ENCODE measurements at regions not wholly inside any gene's neighbourhood (a gene's known extent, or its start where the extent isn't known, plus 50 kb on each side); places are given as distances from the start of the nearest gene placed in this dataset.

GRCh38 chr3:87626546-87626945 is 350.2 kb upstream of the POU1F1 start:
- no peak overlapping the region for H2AFZ ChIP-seq (ENCODE audit: low read length)

More at GRCh38 chr3:87626546-87626945, 350.2 kb upstream of the POU1F1 start:
- Histone ChIP-seq H2BK15ac (ENCODE audit: low read depth, low read length) (no peak overlapping the region), H3K18ac (ENCODE audit: insufficient read length, low read depth, low read length) (no peak overlapping the region), H3K56ac (ENCODE audit: insufficient read length, low read depth, low read length) (no peak overlapping the region), H3K23me2 (ENCODE audit: insufficient read length, low read depth, low read length, poor library complexity, severe bottlenecking) (no peaks in the 10 kb centered on the region), H3K27ac (ENCODE audit: insufficient read length, low read depth, low read length) (no peak overlapping the region), H3K4ac (ENCODE audit: low read depth, low read length) (no peak overlapping the region), H3K9ac (ENCODE audit: extremely low read depth, insufficient read length, low read length) (no peak overlapping the region), H2BK120ac (ENCODE audit: low read depth, low read length, poor library complexity, severe bottlenecking) (no peak overlapping the region), H4K8ac (replicated peaks; ENCODE audit: insufficient read length, low read depth, low read length) (no peak overlapping the region), H3K27me3 (ENCODE audit: insufficient read depth, low read length) (no peaks in the 10 kb centered on the region), H3K23ac (ENCODE audit: insufficient read length, low read depth, low read length) (no peak overlapping the region), H3K9me3 (ENCODE audit: control insufficient read depth, low read depth, low read length) (no peaks in the 10 kb centered on the region), H3K79me1 (ENCODE audit: insufficient read depth, low read depth, low read length, poor library complexity, severe bottlenecking) (no peaks in the 10 kb centered on the region), H2AK5ac (ENCODE audit: insufficient read length, low read length) (no peak overlapping the region), H2BK12ac (ENCODE audit: insufficient read length, low read depth, low read length) (no peak overlapping the region), H3K79me2 (ENCODE audit: insufficient read depth, low read length) (no peaks in the 10 kb centered on the region), H3T11ph (ENCODE audit: low read length) (no peak overlapping the region), H3K4me2 (ENCODE audit: insufficient read depth, insufficient read length, low read length) (no peak overlapping the region), H4K5ac (ENCODE audit: insufficient read length, low read depth, low read length) (no peak overlapping the region), H2BK5ac (ENCODE audit: insufficient read length, low read length) (no peak overlapping the region), H3K14ac (ENCODE audit: insufficient read depth, low read length) (no peak overlapping the region), H3K4me1 (ENCODE audit: insufficient read depth, low read length) (no peaks in the 10 kb centered on the region), H2BK20ac (ENCODE audit: low read depth, low read length, poor library complexity, severe bottlenecking) (no peak overlapping the region), H4K20me1 (ENCODE audit: control insufficient read depth, insufficient read depth, insufficient read length) (no peaks in the 10 kb centered on the region), H4K91ac (ENCODE audit: insufficient read length, low read depth, low read length) (no peak overlapping the region)
- peaks cover 0 to 4% (median 2%) of the 10 kb centered on the region in 3 experiments; a peak in 4 of 7 replicates for H3K36me3 Mint-ChIP-seq (ENCODE audit: insufficient read depth in 1 of 3, low read depth in 3 of 3)
- TF ChIP-seq CTCF (conservative IDR thresholded peaks at IDR 0.05) = no peak
- H3K27me3 Mint-ChIP-seq (ENCODE audit: low read depth) = no peaks in the 10 kb centered on the region
- WGBS (ENCODE audit: extremely low coverage, insufficient read length, low lambda C conversion rate) = no CpG with 5 or more reads among the region's 1 CpG
- peaks cover 8 to 11% of the 10 kb centered on the region in 2 experiments for H3K9me3 Mint-ChIP-seq
- H3K27ac Mint-ChIP-seq = no peak overlapping the region
- H3K4me1 Mint-ChIP-seq = peaks cover 0 to 7% of the 10 kb centered on the region in 2 experiments; a peak in 2 of 4 replicates
- DNase-seq = no peak
- H3K4me3 Mint-ChIP-seq = no peak overlapping the region

All from H9 (cell line).